ENCODE measurements at regions not wholly inside any gene's neighbourhood (a gene's known extent, or its start where the extent isn't known, plus 50 kb on each side); places are given as distances from the start of the nearest gene placed in this dataset.
A peak's percentile ranks its signal among the peaks of the same experiment; 100 is the strongest.

DNA sequence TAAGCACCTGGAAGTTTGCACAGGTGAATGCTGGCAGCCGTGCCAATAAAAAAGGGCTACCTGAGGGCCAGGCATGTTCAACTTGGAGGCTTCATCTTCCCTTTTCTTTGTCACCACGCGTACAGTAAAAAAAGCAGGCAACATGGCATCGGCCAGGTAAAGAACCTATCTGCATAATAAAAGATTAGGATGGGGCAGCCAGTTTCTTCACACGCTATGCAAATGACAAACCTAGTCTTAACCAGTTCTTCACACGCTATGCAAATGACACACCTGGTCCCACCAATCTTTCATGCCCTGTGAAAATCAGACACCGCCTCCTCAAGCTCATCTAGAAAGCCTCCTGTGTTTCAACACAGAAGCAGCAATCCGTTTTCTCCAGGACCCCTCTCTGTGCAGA is 413.4 kb downstream of the HLX start:
- POLR2A ChIA-PET, result no interaction called here
- CTCF ChIA-PET, result no interaction called here
- TF ChIP-seq FOXM1 (IDR thresholded peaks at IDR 0.05; ENCODE audit: borderline replicate concordance) (no peak), HDGF (IDR thresholded peaks at IDR 0.05; ENCODE audit: borderline replicate concordance) (no peak), NFRKB (IDR thresholded peaks at IDR 0.05) (no peak), BHLHE40 (IDR thresholded peaks at IDR 0.05; ENCODE audit: borderline replicate concordance) (no peak), ZNF384 (IDR thresholded peaks at IDR 0.05) (no peak), TARDBP (IDR thresholded peaks at IDR 0.05) (no peak), FOXK2 (IDR thresholded peaks at IDR 0.05) (no peak), SUZ12 (IDR thresholded peaks at IDR 0.05) (no peak), FOXA1 (IDR thresholded peaks at IDR 0.05) (no peak), LEF1 (IDR thresholded peaks at IDR 0.05; ENCODE audit: borderline replicate concordance) (no peak), L3MBTL2 (conservative IDR thresholded peaks at IDR 0.05) (no peak), SP1 (IDR thresholded peaks at IDR 0.05) (no peak), ELF4 (IDR thresholded peaks at IDR 0.05) (no peak), CTBP1 (IDR thresholded peaks at IDR 0.05; ENCODE audit: borderline replicate concordance) (no peak), ARNT (IDR thresholded peaks at IDR 0.05) (no peak)
- TF ChIP-seq, protein P1, sequence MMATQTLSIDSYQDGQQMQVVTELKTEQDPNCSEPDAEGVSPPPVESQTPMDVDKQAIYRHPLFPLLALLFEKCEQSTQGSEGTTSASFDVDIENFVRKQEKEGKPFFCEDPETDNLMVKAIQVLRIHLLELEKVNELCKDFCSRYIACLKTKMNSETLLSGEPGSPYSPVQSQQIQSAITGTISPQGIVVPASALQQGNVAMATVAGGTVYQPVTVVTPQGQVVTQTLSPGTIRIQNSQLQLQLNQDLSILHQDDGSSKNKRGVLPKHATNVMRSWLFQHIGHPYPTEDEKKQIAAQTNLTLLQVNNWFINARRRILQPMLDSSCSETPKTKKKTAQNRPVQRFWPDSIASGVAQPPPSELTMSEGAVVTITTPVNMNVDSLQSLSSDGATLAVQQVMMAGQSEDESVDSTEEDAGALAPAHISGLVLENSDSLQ (IDR thresholded peaks at IDR 0.05), result no peak
- no peak for DNase-seq (ENCODE audit: extremely low spot score)

DNA sequence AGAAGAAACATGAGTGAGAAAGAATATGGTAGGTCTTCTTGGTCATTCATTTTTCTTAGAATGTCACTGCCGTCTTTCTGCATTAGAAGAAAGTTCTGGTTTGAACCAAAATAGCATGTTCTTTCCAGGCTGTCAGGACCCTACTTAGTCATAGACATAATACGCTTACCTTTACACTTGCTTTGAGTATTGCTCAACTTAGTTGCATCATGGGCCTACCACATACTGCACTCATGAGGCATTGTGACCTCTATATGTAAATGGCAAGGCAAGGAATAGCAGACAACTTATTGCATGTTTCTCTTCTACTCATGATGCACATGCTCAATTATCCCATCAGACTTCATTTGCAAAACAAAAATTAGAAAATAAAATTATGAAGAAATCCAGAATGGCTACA is 415.0 kb downstream of the HLX start:
- no peak for TF ChIP-seq BHLHE40 (IDR thresholded peaks at IDR 0.05; ENCODE audit: borderline replicate concordance)
- no peak for TF ChIP-seq TARDBP (IDR thresholded peaks at IDR 0.05)
- TF ChIP-seq ELF4 (IDR thresholded peaks at IDR 0.05), result no peak
- no peak for TF ChIP-seq CTBP1 (IDR thresholded peaks at IDR 0.05; ENCODE audit: borderline replicate concordance)
- TF ChIP-seq HDGF (IDR thresholded peaks at IDR 0.05; ENCODE audit: borderline replicate concordance), result no peak
- TF ChIP-seq NFRKB (IDR thresholded peaks at IDR 0.05), result no peak
- TF ChIP-seq ARNT (IDR thresholded peaks at IDR 0.05), result no peak
- no peak for TF ChIP-seq SUZ12 (IDR thresholded peaks at IDR 0.05)
- TF ChIP-seq FOXA1 (IDR thresholded peaks at IDR 0.05), result no peak
- DNase-seq (ENCODE audit: extremely low spot score), result no peak
- POLR2A ChIA-PET, result no interaction called here
- CTCF ChIA-PET, result no interaction called here

DNA sequence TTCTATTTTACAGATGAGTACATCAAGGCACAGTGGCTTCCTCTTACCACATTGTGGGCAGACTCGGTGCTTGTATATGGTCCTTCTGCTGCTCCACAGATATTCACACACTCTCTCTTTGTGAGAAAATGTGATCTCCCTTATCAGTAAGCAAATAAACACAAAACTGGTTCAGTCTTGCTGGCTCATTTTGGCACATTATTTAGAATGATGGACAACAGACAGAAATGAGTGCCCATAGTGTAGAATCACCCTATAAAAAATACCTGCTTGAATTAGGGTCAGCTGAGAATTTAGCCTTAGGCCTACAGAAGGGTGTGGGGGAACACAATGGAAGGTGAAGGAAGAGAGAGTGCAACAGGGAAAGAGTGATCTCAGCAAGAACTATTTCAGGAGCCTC is 423.1 kb downstream of the HLX start:
- ChIA-PET CTCF (no interaction called here), POLR2A (no interaction called here)
- DNase-seq (ENCODE audit: extremely low spot score), result no peak
- TF ChIP-seq, protein P1 (IDR thresholded peaks at IDR 0.05), result peak; percentile 84
- TF ChIP-seq CTBP1 (IDR thresholded peaks at IDR 0.05; ENCODE audit: borderline replicate concordance) (0 out of 2 replicates have a peak, but pooled peaks have one; percentile 24), ARNT (IDR thresholded peaks at IDR 0.05) (no peak)

DNA sequence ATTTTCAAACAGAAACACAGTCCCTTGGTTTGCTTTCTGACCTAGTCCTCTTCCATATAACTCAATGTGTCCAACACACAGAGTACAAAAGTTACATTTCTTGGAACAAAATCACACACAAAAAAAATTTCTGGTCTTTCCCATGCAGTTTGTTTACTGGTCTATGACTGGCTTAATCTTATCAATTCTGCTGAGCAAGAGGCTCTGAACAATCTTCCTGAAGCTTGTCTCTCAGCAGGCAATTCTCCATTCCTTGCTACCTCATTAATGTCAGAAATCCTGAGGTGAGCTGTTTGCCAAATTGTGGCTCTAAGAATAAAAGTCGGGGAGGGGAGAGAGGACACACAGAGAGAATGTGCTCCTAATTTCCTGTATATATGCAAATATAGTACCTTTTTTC is 423.6 kb downstream of the HLX start:
- TF ChIP-seq LEF1 (IDR thresholded peaks at IDR 0.05; ENCODE audit: borderline replicate concordance), result no peak
- no peak for TF ChIP-seq BHLHE40 (IDR thresholded peaks at IDR 0.05; ENCODE audit: borderline replicate concordance)
- no peak for TF ChIP-seq ZNF384 (IDR thresholded peaks at IDR 0.05)
- TF ChIP-seq FOXA1 (IDR thresholded peaks at IDR 0.05), result no peak
- no peak for TF ChIP-seq ARNT (IDR thresholded peaks at IDR 0.05)
- no peak for TF ChIP-seq ELF4 (IDR thresholded peaks at IDR 0.05)
- no peak for TF ChIP-seq FOXK2 (IDR thresholded peaks at IDR 0.05)
- TF ChIP-seq, protein P1 (IDR thresholded peaks at IDR 0.05), result no peak
- TF ChIP-seq FOXM1 (IDR thresholded peaks at IDR 0.05; ENCODE audit: borderline replicate concordance), result no peak
- no peak for TF ChIP-seq HDGF (IDR thresholded peaks at IDR 0.05; ENCODE audit: borderline replicate concordance)
- no peak for TF ChIP-seq TARDBP (IDR thresholded peaks at IDR 0.05)
- ChIA-PET POLR2A (no interaction called here), CTCF (no interaction called here)
- DNase-seq (ENCODE audit: extremely low spot score), result no peak

DNA sequence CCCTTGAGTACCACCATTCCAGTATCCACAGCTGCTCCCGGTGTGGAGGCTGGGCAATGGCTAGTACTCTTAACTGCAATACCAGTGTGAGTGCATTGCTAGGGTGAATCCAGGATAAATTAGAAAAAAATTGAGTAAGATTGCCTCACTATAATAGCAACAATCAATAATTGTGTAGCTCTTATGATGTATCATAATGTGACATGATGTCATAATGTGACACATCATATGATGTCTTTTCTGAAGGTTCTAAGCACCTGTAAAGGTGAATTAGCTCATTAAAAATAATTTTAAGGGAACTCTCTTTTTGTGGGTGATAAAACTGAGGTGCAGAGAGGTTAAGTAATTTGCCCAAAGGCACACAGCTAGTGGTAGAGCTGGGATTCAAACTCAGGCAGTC is 424.4 kb downstream of the HLX start:
- DNase-seq (ENCODE audit: extremely low spot score), result no peak
- TF ChIP-seq FOXK2 (IDR thresholded peaks at IDR 0.05) (no peak), FOXA1 (IDR thresholded peaks at IDR 0.05) (no peak), BHLHE40 (IDR thresholded peaks at IDR 0.05; ENCODE audit: borderline replicate concordance) (no peak), LEF1 (IDR thresholded peaks at IDR 0.05; ENCODE audit: borderline replicate concordance) (no peak), ARNT (IDR thresholded peaks at IDR 0.05) (no peak), L3MBTL2 (conservative IDR thresholded peaks at IDR 0.05) (no peak), SUZ12 (IDR thresholded peaks at IDR 0.05) (no peak), FOXM1 (IDR thresholded peaks at IDR 0.05; ENCODE audit: borderline replicate concordance) (no peak), ZNF384 (IDR thresholded peaks at IDR 0.05) (no peak), SP1 (IDR thresholded peaks at IDR 0.05) (no peak), HDGF (IDR thresholded peaks at IDR 0.05; ENCODE audit: borderline replicate concordance) (no peak), ELF4 (IDR thresholded peaks at IDR 0.05) (no peak), CTBP1 (IDR thresholded peaks at IDR 0.05; ENCODE audit: borderline replicate concordance) (no peak), TARDBP (IDR thresholded peaks at IDR 0.05) (no peak), NFRKB (IDR thresholded peaks at IDR 0.05) (no peak)
- TF ChIP-seq, protein P1 (IDR thresholded peaks at IDR 0.05), result no peak
- CTCF ChIA-PET, result no interaction called here
- POLR2A ChIA-PET, result no interaction called here

DNA sequence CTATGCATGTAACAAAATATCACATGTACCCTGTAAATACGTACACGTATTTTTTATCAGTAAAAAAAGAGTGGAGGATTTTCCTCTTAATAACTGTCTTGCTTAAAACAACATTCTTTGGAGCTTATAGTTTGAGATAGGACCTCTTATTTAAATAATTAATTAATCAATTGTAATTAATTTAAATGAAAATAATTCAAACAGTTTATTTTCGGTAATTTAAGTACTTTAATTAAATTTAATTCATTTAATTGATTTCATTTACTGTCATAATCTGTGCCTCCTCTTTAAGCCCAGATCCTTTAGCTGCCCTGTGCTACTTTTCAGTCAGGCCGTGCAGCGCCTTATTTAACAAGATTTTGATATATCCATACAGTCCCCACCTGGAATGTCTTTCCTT is 427.0 kb downstream of the HLX start:
- no peak for DNase-seq (ENCODE audit: extremely low spot score)
- ChIA-PET POLR2A (no interaction called here), CTCF (no interaction called here)
- TF ChIP-seq, protein P1 (IDR thresholded peaks at IDR 0.05), result no peak
- TF ChIP-seq L3MBTL2 (conservative IDR thresholded peaks at IDR 0.05) (no peak), HDGF (IDR thresholded peaks at IDR 0.05; ENCODE audit: borderline replicate concordance) (no peak), LEF1 (IDR thresholded peaks at IDR 0.05; ENCODE audit: borderline replicate concordance) (no peak), FOXK2 (IDR thresholded peaks at IDR 0.05) (no peak), BHLHE40 (IDR thresholded peaks at IDR 0.05; ENCODE audit: borderline replicate concordance) (no peak), ARNT (IDR thresholded peaks at IDR 0.05) (no peak), SP1 (IDR thresholded peaks at IDR 0.05) (no peak)

Data from HEK293T (cell line).